HG03066 (cell line): ENCODE measurements at regions not wholly inside any gene's neighbourhood (a gene's known extent, or its start where the extent isn't known, plus 50 kb on each side); places are given as distances from the start of the nearest gene placed in this dataset.
"Not testable (repeated sequence)": the region's sequence is repeated elsewhere in the genome, so short reads cannot be mapped to it uniquely, and the experiment has no call there.

Experiments used
- ATAC-seq: cut with Tn5 transposase; IDR thresholded peaks from one replicate; pipeline ENCODE4 v1.9.1; 2021; ENCODE audit warnings: low read depth; ENCODE audit not compliant: unreplicated experiment

GRCh38 chr4:111334361-111334760, 711.5 kb upstream of the PITX2 start:
- no peak for ATAC-seq

GRCh38 chr4:111337186-111337876, 714.5 kb upstream of the PITX2 start:
- not testable (repeated sequence) for ATAC-seq

GRCh38 chr4:111359602-111360001, 736.7 kb upstream of the PITX2 start:
- no peak for ATAC-seq

GRCh38 chr4:111360906-111361305, 738.0 kb upstream of the PITX2 start:
- no peak for ATAC-seq

- no peak for ATAC-seq
Observed at GRCh38 chr4:111362941-111363361, 740.1 kb upstream of the PITX2 start.

GRCh38 chr4:111377880-111378279, 755.0 kb upstream of the PITX2 start:
- not testable (repeated sequence) for ATAC-seq

GRCh38 chr4:111388561-111388960, 756.7 kb upstream of the FAM241A start:
- ATAC-seq = no peak

- no peak for ATAC-seq
Observed at GRCh38 chr4:111391829-111392228, 753.4 kb upstream of the FAM241A start.

DNA sequence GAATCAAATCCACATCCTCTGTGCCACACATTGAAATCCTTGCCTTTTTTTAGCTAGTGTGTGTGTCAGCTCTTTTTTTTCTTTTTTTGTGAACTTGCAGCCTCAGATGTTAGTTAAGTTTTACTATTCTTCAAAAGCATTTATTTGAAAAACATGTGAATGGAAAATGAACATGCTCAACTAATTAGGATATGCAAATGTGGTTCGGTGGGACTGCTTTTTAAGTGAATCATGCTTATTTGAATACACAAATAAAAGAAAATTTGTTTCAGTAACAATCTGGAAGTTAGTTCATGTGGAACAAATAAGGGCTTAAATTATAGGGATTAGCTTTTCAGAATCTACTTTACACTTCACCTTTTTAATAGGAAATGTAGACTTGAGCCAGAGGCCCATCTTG, 751.5 kb upstream of the FAM241A start:
- ATAC-seq = no peak

- no peak for ATAC-seq
Observed at GRCh38 chr4:111398906-111399330, 746.3 kb upstream of the FAM241A start.

DNA sequence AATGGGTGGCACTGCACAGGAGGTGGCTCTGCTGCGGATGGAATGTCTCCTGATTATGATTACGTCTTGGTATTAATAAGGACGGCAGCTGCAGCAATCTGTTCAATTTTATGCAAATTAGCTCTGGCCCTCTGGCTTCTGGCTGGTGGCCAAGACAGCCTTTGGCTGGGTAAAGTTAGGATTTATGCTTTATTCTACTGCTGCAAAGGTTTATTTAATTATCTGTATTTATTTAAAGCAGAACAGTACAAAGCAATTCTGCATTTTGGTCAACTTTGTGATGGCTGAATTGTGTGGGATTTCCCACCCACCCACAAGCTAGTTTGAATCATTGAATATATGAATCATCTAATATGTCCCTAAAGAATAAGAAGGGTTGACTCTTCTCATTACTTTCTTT, 745.6 kb upstream of the FAM241A start:
- no peak for ATAC-seq

- ATAC-seq = no peak
Observed at GRCh38 chr4:111400741-111401140, 744.5 kb upstream of the FAM241A start.

DNA sequence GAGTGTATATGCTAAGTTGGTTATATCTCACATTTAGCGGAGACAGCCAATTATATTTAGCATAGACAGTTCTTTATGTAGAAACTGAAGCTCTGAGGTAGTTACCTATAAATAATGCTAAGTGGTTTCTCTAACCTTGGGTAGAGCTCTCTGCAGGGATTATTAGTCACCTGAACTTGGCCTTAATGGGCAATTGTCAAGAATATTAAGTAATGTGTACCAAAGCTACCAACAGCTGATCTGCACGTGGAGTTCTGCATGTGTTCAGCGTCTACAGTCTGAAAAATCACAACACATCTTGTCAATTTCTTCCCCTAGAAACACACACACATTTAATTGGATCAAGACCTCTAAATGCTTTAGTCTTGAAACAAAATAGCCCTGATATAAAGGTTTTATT, 740.6 kb upstream of the FAM241A start:
- ATAC-seq = no peak

GRCh38 chr4:111405989-111406388, 739.3 kb upstream of the FAM241A start:
- ATAC-seq = no peak

DNA sequence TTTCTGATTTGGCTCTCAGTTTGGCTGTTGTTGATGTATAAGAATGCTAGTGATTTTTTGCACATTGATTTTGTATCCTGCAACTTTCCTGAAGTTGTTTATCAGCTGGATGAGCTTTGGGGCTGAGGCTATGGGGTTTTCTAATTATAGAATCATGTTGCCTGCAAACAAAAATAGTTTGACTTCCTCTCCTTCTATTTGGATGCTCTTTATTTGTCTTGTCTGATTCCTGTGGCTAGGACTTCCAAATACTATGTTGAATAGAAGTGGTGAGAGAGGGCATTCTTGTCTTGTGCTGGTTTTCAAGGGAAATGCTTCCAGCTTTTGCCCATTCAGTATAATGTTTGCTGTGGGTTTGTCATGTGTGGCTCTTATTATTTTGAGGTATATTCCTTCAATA, 734.7 kb upstream of the FAM241A start:
- no peak for ATAC-seq

DNA sequence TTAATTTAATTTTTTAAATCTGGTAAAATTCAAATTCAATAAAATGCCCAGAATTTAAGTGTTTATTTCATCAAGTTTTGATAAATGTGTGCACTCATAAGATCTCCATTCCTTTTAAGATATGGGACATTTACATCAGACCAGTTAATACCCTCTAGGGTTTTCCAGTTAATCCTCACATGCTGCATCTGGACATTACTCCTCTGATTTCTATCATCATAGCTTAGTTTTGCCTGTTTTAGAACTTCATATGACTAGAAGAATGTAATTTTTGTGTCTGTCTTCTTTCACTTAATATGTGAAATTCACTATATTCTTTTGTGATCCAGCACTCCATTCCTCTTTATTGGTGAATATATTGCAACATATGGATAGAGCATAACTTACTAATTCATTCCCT, 727.7 kb upstream of the FAM241A start:
- ATAC-seq = no peak

DNA sequence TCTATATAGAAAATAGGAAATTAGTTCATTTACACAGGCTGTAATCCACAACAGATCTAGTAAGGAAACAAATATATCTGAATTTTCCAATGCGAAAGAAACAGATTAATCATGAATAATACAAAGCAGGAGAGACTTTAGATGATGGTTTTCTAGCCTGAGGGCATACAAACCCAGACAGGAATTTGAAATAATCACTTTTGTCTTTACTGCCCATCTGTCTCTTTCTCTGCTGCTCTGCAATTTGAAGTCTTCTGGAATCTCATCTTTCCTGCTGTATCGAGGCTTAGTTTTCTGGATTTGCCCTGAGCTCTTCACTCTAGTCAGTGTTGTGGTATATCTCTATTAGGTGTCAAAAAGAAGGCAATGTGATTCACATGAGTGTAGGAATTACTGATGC, 711.8 kb upstream of the FAM241A start:
- no peak for ATAC-seq

DNA sequence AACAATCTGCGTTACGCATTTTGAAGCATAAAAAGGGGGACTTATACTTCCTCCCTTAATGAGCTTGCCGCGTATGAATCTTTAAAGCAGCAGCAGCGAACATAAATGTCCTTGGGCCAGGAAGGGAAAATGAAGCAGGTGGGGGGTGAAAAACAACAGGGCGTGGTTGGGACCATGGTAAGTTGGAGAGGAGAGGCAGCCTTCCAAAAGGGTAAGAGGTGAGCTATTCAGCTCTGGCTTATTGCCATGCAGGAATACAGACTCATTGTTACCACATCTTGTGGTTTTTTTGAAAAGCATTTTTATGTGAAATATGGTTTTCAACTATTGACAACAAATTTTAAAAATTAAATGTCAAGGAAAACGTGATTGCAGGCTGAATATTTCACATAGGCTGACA, 710.7 kb upstream of the FAM241A start:
- no peak for ATAC-seq

GRCh38 chr4:111435986-111436744, 709.1 kb upstream of the FAM241A start:
- ATAC-seq = no peak

- ATAC-seq = no peak
Observed at GRCh38 chr4:111441687-111442086, 703.6 kb upstream of the FAM241A start.

DNA sequence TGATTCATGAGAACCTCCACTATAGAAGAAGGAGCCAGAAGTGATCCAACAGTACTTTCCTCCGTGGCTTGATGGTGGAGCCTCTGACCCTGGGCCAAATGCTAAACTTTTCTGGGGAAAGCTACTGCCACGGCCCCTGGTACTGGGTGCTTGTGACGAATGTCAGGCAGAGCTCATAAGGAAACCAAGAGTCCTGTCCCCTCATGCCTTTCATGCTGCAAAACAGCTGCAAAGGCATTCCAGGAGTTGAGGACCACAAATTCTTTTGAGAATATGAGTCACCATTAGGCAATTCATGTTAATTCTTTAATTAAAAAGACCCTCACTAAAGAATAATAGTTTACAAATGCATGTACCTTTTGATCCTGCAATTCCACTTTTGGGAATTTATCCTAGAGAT, 700.4 kb upstream of the FAM241A start:
- ATAC-seq = not testable (repeated sequence)

DNA sequence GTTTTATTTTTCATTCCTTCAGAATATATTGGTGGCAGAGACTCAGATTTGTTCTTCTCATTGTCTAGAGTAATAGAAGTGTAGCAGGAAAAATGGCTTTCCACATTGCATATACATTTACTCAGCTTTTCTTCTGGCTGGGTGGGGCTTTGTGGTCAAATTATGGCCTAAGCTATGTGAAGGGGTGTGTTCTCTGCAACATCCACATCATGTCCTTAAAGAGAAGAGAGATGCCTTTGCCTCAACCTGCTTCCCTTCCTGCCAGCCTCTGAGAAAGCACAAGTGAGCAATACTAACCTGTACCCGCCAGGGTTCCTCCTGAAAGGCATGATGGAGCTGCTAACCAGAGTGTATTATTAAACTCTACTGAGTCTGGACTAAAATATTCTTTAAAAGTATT, 695.6 kb upstream of the FAM241A start:
- no peak for ATAC-seq
